Fibroblast of lung (primary cell): ENCODE measurements at regions not wholly inside any gene's neighbourhood (a gene's known extent, or its start where the extent isn't known, plus 50 kb on each side); places are given as distances from the start of the nearest gene placed in this dataset.

Source experiments
- DNase-seq, 2 donors: peaks; one replicate each; pipeline versions ENCODE4 v3.0.0 to v3.0.0-alpha.2; 2010; ENCODE audit warnings: low read depth in 2 of 2
- H2AFZ ChIP-seq: 2 replicates; pipeline ENCODE4 v1.5.1; 2012; ENCODE audit warnings: low read length, control low read depth, inconsistent platforms
- H3K27ac ChIP-seq: 2 replicates; pipeline ENCODE4 v1.5.1; 2011; ENCODE audit warnings: low read length, control low read depth; ENCODE audit not compliant: insufficient read depth
- H3K27me3 ChIP-seq: 2 replicates; pipeline ENCODE4 v1.5.1; 2011; ENCODE audit warnings: mild to moderate bottlenecking, low read length; ENCODE audit not compliant: control insufficient read depth, insufficient read depth
- H3K36me3 ChIP-seq: 2 replicates; pipeline ENCODE4 v1.5.1; 2011; ENCODE audit warnings: low read length; ENCODE audit not compliant: control insufficient read depth, insufficient read depth
- H3K4me1 ChIP-seq: 2 replicates; pipeline ENCODE4 v1.5.1; 2011; ENCODE audit warnings: low read length; ENCODE audit not compliant: control insufficient read depth, insufficient read depth; ENCODE audit errors: extremely low read depth
- H3K4me2 ChIP-seq: 2 replicates; pipeline ENCODE4 v1.5.1; 2011; ENCODE audit warnings: low read length, control low read depth; ENCODE audit not compliant: insufficient read depth; ENCODE audit errors: extremely low read depth
- H3K4me3 ChIP-seq, 4 experiments: fragments of 200-600 bp in 1 of 4; sonication (generic) in 1 of 4; replicated peaks in 1 of 4; 2 replicates each; pipeline ENCODE4 v1.5.1; 2011 to 2016; ENCODE audit warnings: low read length in 4 of 4, low read depth in 3 of 4, mild to moderate bottlenecking in 3 of 4, control low read depth in 2 of 4, inconsistent platforms in 1 of 4, mixed read lengths in 1 of 4; ENCODE audit not compliant: insufficient read depth in 1 of 4; ENCODE audit errors: control extremely low read depth in 1 of 4
- H3K79me2 ChIP-seq: 2 replicates; pipeline ENCODE4 v1.5.1; 2012; ENCODE audit warnings: mild to moderate bottlenecking, low read length, inconsistent platforms; ENCODE audit not compliant: control insufficient read depth, insufficient read depth
- H3K9ac ChIP-seq: 2 replicates; pipeline ENCODE4 v1.5.1; 2011; ENCODE audit warnings: mild to moderate bottlenecking, low read length, control low read depth; ENCODE audit not compliant: insufficient read depth
- H3K9me3 ChIP-seq: 2 replicates; pipeline ENCODE4 v1.5.1; 2012; ENCODE audit warnings: low read depth, low read length; ENCODE audit not compliant: control insufficient read depth, insufficient read depth
- H4K20me1 ChIP-seq: 2 replicates; pipeline ENCODE4 v1.5.1; 2011; ENCODE audit warnings: low read length; ENCODE audit not compliant: control insufficient read depth, insufficient read depth; ENCODE audit errors: extremely low read depth
- CTCF ChIP-seq, 2 donors: IDR thresholded peaks in 1 of 2; conservative IDR thresholded peaks in 1 of 2; 1 replicate in 1 of 2; 2 replicates in 1 of 2; pipeline ENCODE4 v1.5.1; 2011 to 2012; ENCODE audit warnings: low read length in 2 of 2, control low read depth in 1 of 2, inconsistent platforms in 1 of 2, low read depth in 1 of 2, mild to moderate bottlenecking in 1 of 2
- EZH2 ChIP-seq: IDR thresholded peaks from 2 replicates; pipeline ENCODE4 v1.5.1; 2012; ENCODE audit warnings: low read length, control low read depth, mild to moderate bottlenecking; ENCODE audit errors: missing control alignments

- no peaks in the 10 kb centered on the region for H3K36me3 ChIP-seq
- H3K4me2 ChIP-seq: no peak overlapping the region
- H3K79me2 ChIP-seq: no peaks in the 10 kb centered on the region
- no peak overlapping the region for H3K9ac ChIP-seq
- H3K4me1 ChIP-seq: no peaks in the 10 kb centered on the region
- TF ChIP-seq EZH2 (no peak), CTCF (conservative IDR thresholded peaks at IDR 0.05 in 1 of 2, IDR thresholded peaks at IDR 0.05 in 1 of 2; ENCODE audit: low read depth in 1 of 2, low read length in 2 of 2) (no peak)
- no peak overlapping the region for H2AFZ ChIP-seq
- H3K27me3 ChIP-seq: no peaks in the 10 kb centered on the region
- DNase-seq: no peak
- no peaks in the 10 kb centered on the region for H4K20me1 ChIP-seq
- no peaks in the 10 kb centered on the region for H3K9me3 ChIP-seq
- H3K4me3 ChIP-seq: no peak overlapping the region
- H3K27ac ChIP-seq: no peak overlapping the region
Observed at GRCh38 chr10:128316121-128316726, 190.0 kb upstream of the MKI67 start.

GRCh38 chr10:128316925-128317324 lies 190.7 kb upstream of the MKI67 start:
- Histone ChIP-seq H3K27me3 (no peaks in the 10 kb centered on the region), H2AFZ (no peak overlapping the region), H3K79me2 (no peaks in the 10 kb centered on the region), H4K20me1 (no peaks in the 10 kb centered on the region), H3K36me3 (no peaks in the 10 kb centered on the region), H3K9me3 (no peaks in the 10 kb centered on the region), H3K4me2 (no peak overlapping the region), H3K4me1 (no peaks in the 10 kb centered on the region), H3K27ac (no peak overlapping the region), H3K9ac (no peak overlapping the region), H3K4me3 (no peak overlapping the region)
- DNase-seq: no peak
- TF ChIP-seq EZH2 (no peak), CTCF (conservative IDR thresholded peaks at IDR 0.05 in 1 of 2, IDR thresholded peaks at IDR 0.05 in 1 of 2; ENCODE audit: low read depth in 1 of 2, low read length in 2 of 2) (no peak)

GRCh38 chr10:128318366-128318765 lies 192.1 kb upstream of the MKI67 start:
- Histone ChIP-seq H3K9me3 (no peaks in the 10 kb centered on the region), H3K4me2 (no peak overlapping the region), H4K20me1 (no peaks in the 10 kb centered on the region), H2AFZ (no peak overlapping the region), H3K4me1 (no peaks in the 10 kb centered on the region), H3K9ac (no peak overlapping the region), H3K27me3 (no peaks in the 10 kb centered on the region), H3K27ac (no peak overlapping the region), H3K36me3 (no peaks in the 10 kb centered on the region), H3K4me3 (no peak overlapping the region), H3K79me2 (no peaks in the 10 kb centered on the region)
- TF ChIP-seq EZH2 (no peak), CTCF (conservative IDR thresholded peaks at IDR 0.05 in 1 of 2, IDR thresholded peaks at IDR 0.05 in 1 of 2; ENCODE audit: low read depth in 1 of 2, low read length in 2 of 2) (no peak)
- DNase-seq: no peak
